Astrocyte (in vitro differentiated cells and primary cell): ENCODE measurements at regions not wholly inside any gene's neighbourhood (a gene's known extent, or its start where the extent isn't known, plus 50 kb on each side); places are given as distances from the start of the nearest gene placed in this dataset.

ENCODE experiments used
- EZH2 ChIP-seq: IDR thresholded peaks from 2 replicates; pipeline ENCODE4 v1.6.1; 2012; ENCODE audit warnings: mild to moderate bottlenecking, low read length, inconsistent platforms; ENCODE audit not compliant: insufficient read depth
- TF ChIP-seq, protein P1 (sequence below): IDR thresholded peaks from 2 replicates; pipeline ENCODE4 v1.5.1; 2011; ENCODE audit warnings: low read depth, mild to moderate bottlenecking, inconsistent platforms, low read length, moderate library complexity; ENCODE audit not compliant: insufficient read depth

DNA sequence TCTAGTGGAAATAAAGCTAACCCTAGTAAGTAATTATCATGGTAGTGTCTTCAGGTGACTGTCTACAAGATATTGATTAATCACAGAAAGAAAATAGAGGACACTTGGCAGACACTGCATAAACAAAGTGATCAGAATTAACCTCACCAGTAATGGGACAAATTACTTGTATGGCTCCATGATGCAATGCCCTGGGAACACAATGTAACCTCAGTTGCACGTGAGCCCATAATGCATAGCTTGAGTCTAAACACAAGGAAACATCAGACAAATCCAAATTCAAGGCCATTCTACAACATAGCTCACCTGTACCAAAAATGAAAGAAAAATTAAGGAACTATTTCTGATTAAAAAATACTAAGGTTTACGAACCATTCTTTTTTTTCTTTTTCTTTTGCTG is 92.4 kb upstream of the SSTR4 start:
- TF ChIP-seq, protein P1, sequence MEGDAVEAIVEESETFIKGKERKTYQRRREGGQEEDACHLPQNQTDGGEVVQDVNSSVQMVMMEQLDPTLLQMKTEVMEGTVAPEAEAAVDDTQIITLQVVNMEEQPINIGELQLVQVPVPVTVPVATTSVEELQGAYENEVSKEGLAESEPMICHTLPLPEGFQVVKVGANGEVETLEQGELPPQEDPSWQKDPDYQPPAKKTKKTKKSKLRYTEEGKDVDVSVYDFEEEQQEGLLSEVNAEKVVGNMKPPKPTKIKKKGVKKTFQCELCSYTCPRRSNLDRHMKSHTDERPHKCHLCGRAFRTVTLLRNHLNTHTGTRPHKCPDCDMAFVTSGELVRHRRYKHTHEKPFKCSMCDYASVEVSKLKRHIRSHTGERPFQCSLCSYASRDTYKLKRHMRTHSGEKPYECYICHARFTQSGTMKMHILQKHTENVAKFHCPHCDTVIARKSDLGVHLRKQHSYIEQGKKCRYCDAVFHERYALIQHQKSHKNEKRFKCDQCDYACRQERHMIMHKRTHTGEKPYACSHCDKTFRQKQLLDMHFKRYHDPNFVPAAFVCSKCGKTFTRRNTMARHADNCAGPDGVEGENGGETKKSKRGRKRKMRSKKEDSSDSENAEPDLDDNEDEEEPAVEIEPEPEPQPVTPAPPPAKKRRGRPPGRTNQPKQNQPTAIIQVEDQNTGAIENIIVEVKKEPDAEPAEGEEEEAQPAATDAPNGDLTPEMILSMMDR = no peak
- TF ChIP-seq EZH2 = no peak
